Fibroblast of lung (primary cell): ENCODE measurements at regions not wholly inside any gene's neighbourhood (a gene's known extent, or its start where the extent isn't known, plus 50 kb on each side); places are given as distances from the start of the nearest gene placed in this dataset.

Experiments
- EZH2 ChIP-seq: IDR thresholded peaks from 2 replicates; pipeline ENCODE4 v1.5.1; 2012; ENCODE audit warnings: low read length, control low read depth, mild to moderate bottlenecking; ENCODE audit errors: missing control alignments
- TF ChIP-seq, protein P1 (sequence below), 2 donors: IDR thresholded peaks in 1 of 2; conservative IDR thresholded peaks in 1 of 2; 1 replicate in 1 of 2; 2 replicates in 1 of 2; pipeline ENCODE4 v1.5.1; 2011 to 2012; ENCODE audit warnings: low read length in 2 of 2, control low read depth in 1 of 2, inconsistent platforms in 1 of 2, low read depth in 1 of 2, mild to moderate bottlenecking in 1 of 2

DNA sequence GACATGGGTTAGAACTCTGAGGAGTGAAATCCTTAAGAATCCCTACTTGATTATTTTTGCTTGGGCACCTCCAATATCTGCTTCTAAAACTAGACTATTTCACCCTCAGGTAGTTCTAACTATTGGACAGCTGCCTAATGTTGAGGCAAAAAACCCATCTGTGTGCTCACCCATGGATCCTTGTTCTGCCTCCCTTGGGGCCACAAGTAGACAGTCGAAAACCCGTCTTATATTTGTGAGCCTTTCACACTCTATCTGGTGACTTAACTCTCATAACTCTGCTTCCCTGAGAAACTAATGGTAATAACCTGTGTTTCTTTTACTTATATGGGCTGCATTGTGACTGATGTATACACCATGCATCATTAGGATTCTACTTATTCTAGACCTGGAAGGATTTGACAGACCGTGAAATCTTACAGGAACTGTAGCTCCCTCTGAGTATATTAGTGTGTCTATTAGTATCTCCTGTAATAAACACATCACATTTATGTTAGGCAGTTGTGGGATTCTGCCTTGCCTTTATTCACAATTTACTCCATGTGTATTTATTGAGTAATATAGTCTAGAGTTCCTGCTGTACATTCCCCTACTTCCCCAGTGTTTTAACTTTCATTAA is 94.6 kb upstream of the SGCD start:
- TF ChIP-seq, protein P1, sequence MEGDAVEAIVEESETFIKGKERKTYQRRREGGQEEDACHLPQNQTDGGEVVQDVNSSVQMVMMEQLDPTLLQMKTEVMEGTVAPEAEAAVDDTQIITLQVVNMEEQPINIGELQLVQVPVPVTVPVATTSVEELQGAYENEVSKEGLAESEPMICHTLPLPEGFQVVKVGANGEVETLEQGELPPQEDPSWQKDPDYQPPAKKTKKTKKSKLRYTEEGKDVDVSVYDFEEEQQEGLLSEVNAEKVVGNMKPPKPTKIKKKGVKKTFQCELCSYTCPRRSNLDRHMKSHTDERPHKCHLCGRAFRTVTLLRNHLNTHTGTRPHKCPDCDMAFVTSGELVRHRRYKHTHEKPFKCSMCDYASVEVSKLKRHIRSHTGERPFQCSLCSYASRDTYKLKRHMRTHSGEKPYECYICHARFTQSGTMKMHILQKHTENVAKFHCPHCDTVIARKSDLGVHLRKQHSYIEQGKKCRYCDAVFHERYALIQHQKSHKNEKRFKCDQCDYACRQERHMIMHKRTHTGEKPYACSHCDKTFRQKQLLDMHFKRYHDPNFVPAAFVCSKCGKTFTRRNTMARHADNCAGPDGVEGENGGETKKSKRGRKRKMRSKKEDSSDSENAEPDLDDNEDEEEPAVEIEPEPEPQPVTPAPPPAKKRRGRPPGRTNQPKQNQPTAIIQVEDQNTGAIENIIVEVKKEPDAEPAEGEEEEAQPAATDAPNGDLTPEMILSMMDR (conservative IDR thresholded peaks at IDR 0.05 in 1 of 2, IDR thresholded peaks at IDR 0.05 in 1 of 2; ENCODE audit: low read depth in 1 of 2, low read length in 2 of 2), result no peak
- no peak for TF ChIP-seq EZH2
